Glomerular endothelial cell (primary cell): ENCODE measurements at regions not wholly inside any gene's neighbourhood (a gene's known extent, or its start where the extent isn't known, plus 50 kb on each side); places are given as distances from the start of the nearest gene placed in this dataset.

Experiments
- DNase-seq: peaks from one replicate; pipeline ENCODE4 v3.0.0-alpha.2; 2011; ENCODE audit warnings: low read depth, low spot score; ENCODE audit errors: extremely low read depth

GRCh38 chr6:105886066-105886813 lies 199.9 kb upstream of the PRDM1 start:
- no peak for DNase-seq

- no peak for DNase-seq
Observed at GRCh38 chr6:105884426-105884825, 201.7 kb upstream of the PRDM1 start.

GRCh38 chr6:105884011-105884410 lies 202.1 kb upstream of the PRDM1 start:
- no peak for DNase-seq

- no peak for DNase-seq
Observed at GRCh38 chr6:105882828-105883227, 203.3 kb upstream of the PRDM1 start.

GRCh38 chr6:105882121-105882803 lies 203.9 kb upstream of the PRDM1 start:
- no peak for DNase-seq

- DNase-seq = no peak
Observed at GRCh38 chr6:105881608-105882007, 204.5 kb upstream of the PRDM1 start.

- no peak for DNase-seq
Observed at GRCh38 chr6:105880030-105880492, 206.1 kb upstream of the PRDM1 start.

- DNase-seq = no peak
Observed at GRCh38 chr6:105879146-105879545, 207.0 kb upstream of the PRDM1 start.

GRCh38 chr6:105875974-105876640 lies 210.0 kb upstream of the PRDM1 start:
- DNase-seq = no peak

GRCh38 chr6:105874835-105875626 lies 211.1 kb upstream of the PRDM1 start:
- DNase-seq = no peak

GRCh38 chr6:105873799-105874198 lies 212.3 kb upstream of the PRDM1 start:
- DNase-seq = no peak

GRCh38 chr6:105873211-105873704 lies 212.9 kb upstream of the PRDM1 start:
- no peak for DNase-seq

- no peak for DNase-seq
Observed at GRCh38 chr6:105872249-105872648, 213.9 kb upstream of the PRDM1 start.

- DNase-seq = no peak
Observed at GRCh38 chr6:105871542-105871941, 214.6 kb upstream of the PRDM1 start.

- DNase-seq = no peak
Observed at GRCh38 chr6:105869835-105870440, 216.2 kb upstream of the PRDM1 start.

GRCh38 chr6:105868823-105869460 lies 217.2 kb upstream of the PRDM1 start:
- no peak for DNase-seq

GRCh38 chr6:105867821-105868220 lies 218.3 kb upstream of the PRDM1 start:
- no peak for DNase-seq

- no peak for DNase-seq
Observed at GRCh38 chr6:105867277-105867676, 218.9 kb upstream of the PRDM1 start.

- no peak for DNase-seq
Observed at GRCh38 chr6:105862936-105863607, 223.1 kb upstream of the PRDM1 start.
